Limb (tissue), 2 donors: ENCODE measurements at regions not wholly inside any gene's neighbourhood (a gene's known extent, or its start where the extent isn't known, plus 50 kb on each side); places are given as distances from the start of the nearest gene placed in this dataset.

Experiments
- DNase-seq, 2 donors: peaks; one replicate each; pipeline ENCODE4 v3.0.0-alpha.2; 2016; ENCODE audit errors: extremely low spot score in 2 of 2

DNA sequence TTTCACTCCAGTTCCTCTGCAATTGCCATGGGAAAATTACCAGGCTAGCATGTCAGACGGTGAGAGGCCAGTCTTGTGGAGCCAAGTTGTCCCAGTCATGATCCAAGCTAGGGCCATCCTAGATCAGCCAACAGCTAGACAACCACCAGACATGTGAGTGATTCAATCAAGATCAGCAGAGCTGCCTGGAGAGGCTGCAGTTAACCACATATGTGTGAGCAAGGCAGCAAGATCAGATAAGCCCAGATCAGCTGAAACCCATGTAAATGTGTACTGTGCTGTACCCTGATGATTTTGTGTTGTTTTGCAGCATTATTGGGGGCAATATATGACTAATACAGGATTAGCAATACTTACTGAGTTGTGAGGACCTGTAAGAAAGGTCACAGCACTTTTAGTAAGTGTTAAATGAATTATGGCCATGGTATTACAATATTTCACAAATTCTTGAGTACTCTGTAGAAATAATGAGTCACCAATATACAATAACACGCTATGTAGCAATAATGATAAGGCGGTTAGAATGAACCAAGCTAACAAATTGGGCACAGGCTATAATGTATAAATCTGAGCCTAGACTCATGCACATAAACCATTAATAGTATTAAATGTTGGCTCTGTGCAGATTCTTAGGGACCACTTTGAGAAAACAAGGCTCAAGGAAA is 91.4 kb downstream of the SUDS3 start:
- DNase-seq, result no peak

DNA sequence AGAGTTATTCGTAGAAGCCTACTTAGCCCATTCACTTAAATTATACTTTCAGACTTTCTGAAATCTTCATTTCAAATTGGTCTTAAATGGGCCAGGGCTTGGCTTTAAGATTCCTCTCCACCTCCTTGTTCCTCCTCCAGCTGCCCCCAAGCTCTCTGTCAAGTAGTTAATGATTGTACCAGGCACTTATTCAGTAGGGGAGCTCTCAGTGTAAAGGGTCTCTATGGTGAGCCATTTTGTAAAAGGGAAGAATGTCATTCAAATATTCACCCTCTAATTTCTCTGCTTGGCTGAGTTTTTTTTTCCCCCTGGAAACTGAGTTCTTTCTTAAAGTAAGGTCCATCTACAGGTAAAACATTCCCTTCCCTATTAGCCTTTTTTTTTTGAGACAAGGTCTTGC is 96.6 kb downstream of the SUDS3 start:
- no peak for DNase-seq

- DNase-seq, result no peak
Measured at GRCh38 chr12:118480235-118480634, 103.9 kb downstream of the SUDS3 start.

DNA sequence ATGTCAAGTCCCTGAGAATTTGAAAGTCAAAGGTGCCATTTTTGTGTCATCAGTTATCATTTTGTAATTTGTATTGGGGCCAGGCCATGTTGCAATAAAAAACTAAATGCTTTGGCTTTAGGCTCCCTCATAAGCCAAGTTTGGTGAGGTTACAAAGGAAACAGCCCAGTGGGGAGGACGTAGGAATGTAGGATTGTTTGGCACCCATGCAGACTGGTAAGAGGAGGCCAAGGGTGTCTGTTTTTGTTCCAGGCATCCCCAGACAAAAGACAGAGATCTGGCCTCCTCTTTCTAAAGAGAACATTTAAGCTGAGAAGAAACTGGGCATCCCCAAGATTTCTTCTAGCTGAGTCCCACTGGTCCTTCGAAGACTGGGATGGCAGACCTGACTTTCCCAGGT is 111.7 kb downstream of the SUDS3 start:
- DNase-seq, result no peak

- no peak for DNase-seq
Measured at GRCh38 chr12:118493962-118494361, 117.6 kb downstream of the SUDS3 start.

DNA sequence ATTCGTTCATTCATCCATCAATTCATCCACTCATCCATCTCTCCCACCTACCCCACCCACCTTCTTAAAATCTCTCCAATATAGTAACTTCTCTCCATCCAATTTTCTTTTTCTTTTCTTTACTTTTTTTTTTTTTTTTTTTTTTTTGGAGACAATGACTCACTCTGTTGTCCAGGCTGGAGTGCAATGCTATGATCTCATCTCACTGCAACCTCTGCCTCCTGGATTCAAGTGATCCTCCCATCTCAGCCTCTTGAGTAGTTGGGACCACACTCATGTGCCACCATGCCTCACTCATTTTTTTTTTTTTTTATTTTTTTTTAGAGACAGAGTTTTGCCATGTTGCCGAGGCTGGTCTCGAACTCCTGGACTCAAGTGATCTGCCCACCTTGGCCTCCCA is 118.4 kb downstream of the SUDS3 start:
- DNase-seq, result no peak

GRCh38 chr12:118495296-118495695 is 118.9 kb downstream of the SUDS3 start:
- DNase-seq, result no peak

DNA sequence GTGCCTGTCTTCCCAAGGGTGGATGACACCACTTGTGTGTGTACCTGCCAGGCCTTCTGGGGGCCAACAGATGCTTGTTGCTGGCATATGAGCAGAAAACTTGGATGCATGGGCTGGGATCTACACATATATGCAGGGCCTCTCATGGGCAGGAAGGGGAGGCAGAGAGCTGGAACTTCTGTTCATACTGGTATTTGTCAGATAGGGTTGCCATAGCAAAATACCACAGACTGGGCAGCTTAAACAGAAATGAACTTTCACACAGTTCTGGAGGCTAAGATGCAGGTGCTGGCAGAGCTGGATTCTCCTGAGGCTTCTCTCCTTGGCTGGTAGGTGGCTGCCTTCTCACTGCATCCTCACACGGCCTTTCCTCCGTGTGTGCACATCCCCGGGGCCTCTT is 121.8 kb downstream of the SUDS3 start:
- no peak for DNase-seq

- DNase-seq, result no peak
Measured at GRCh38 chr12:118500299-118500698, 123.9 kb downstream of the SUDS3 start.

DNA sequence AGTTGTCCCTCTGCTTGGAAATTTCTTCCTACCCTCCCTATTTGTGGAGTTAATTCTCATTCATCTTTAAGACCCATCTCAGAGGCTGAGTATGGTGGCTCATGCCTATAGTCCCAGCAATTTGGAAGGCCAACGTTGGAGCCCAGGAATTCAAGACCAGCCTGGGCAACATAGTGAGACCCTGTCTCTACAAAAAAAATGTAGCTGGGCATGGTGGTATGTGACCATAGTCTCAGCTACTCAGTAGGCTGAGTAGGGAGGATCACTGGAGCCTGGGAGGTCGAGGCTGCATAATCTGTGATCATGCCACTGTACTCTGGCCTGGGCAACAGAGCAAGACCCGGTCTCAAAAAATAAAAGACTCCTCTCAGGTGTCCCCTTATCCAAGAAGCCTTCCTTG is 125.1 kb downstream of the SUDS3 start:
- no peak for DNase-seq

GRCh38 chr12:118503476-118503875 is 127.1 kb downstream of the SUDS3 start:
- DNase-seq, result no peak

- no peak for DNase-seq
Measured at GRCh38 chr12:118512669-118513068, 136.3 kb downstream of the SUDS3 start.

DNA sequence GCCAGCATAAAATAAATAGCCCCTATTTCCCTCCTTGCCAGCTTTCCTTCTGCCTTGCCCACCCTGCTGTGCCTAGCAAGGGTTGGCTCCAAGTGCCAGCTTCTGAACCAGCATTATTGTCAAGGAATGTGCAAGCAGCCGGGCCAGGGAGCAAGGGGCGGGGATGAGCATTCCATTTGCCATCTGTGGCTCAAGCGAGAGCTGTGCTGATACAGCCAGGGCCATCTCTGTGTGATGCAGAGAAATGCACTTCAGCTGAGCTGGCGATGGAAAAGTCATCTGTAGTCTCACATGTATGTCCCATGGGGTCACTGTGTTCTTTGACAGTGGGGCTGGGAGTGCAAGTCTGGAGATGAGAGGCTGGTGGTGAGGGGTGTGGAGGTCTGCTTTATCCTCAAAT is 137.3 kb downstream of the SUDS3 start:
- no peak for DNase-seq

DNA sequence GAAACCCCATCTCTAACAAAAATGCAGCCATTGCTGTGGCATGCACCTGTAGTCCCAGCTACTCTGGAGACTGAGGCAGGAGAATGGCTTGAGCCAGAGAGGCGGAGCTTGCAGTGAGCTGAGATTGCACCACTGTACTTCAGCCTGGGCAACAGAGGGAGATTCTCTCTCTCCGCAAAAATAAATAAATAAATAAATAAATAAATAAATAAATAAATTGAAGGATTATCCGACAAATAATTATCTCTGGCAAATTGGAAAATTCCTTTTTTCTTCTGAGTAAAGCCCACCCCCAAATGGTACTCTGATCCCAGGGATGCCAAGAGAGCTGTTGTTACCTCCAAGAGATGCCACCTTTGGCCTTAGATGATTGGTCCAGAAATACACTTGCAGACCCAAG is 137.9 kb downstream of the SUDS3 start:
- no peak for DNase-seq

GRCh38 chr12:118520214-118521035 is 144.1 kb downstream of the SUDS3 start:
- no peak for DNase-seq

DNA sequence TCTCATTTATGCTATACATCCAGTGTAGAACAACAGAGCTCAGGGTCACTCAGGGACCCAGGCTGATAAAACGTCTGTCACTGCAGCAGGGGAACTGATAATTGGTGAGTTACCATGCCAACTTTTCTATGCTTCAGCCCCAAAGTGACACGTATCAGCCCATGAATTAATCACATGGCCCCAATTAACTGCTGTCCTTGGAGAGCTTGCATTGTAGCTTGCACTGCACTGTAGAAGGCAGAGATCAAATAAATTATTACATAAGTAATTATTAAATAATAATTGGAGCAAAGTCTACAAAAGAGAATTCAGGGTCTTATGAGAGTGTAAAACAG is 144.6 kb downstream of the SUDS3 start:
- no peak for DNase-seq

- no peak for DNase-seq
Measured at GRCh38 chr12:118524446-118524845, 148.1 kb downstream of the SUDS3 start.

GRCh38 chr12:118525216-118525615 is 148.9 kb downstream of the SUDS3 start:
- DNase-seq, result no peak

DNA sequence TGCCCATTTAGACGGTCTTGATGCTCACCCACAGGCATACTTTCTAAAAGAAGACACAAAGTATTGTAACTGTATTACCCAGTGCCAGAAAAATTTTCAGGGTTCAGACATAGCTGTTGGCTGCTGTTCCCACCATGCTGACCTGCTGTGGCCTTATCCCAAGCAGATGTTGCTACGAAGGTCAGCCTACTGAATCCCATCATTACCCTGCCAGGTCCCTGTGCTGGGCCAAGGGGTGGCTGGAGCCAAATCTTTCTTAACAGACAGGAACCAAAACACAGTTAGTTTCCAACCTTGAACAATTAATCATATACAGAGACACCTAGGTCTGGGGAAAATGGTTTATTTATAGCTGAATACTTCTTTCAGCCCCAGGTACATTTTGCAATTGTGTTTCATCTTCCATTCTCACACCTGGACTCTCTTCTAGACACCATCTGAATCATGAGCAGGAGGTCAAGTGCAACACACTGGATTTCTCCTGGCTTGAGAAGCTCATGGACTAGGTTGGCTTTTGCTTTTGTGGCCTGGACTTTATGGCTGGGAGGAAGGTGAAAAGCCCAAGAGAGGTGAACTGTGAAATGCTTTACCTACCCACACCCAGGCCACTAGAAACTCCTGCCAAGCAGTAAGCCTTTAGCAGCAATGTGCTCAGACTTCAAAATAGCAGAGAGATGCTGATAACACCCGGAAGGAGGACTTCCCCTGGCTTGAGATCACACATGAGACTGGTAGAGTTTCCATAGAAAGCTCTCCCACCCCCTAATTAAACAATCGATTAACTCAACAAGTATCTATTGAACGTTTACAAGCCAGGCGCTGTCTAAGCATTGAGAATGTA is 150.1 kb downstream of the SUDS3 start:
- no peak for DNase-seq

DNA sequence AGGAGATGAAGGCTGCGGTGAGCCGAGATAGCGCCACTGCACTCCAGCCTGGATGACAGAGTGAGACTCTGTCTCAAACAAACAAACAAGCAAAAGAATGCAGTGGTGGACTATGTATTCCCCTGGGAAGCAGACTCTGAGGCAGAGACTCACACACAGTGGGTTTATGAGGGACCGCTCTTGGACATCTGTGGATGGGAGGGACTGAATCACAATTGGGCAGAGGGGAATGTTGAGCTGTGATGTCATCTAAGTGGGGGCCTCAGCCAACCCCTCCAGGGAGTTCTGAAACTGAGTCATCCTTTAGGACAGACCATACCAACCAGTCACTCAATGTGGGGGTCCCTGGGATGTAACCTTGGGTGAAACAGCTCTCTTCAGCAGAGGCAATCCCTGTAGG is 151.0 kb downstream of the SUDS3 start:
- DNase-seq, result no peak

- DNase-seq, result no peak
Measured at GRCh38 chr12:118528625-118529024, 152.3 kb downstream of the SUDS3 start.

DNA sequence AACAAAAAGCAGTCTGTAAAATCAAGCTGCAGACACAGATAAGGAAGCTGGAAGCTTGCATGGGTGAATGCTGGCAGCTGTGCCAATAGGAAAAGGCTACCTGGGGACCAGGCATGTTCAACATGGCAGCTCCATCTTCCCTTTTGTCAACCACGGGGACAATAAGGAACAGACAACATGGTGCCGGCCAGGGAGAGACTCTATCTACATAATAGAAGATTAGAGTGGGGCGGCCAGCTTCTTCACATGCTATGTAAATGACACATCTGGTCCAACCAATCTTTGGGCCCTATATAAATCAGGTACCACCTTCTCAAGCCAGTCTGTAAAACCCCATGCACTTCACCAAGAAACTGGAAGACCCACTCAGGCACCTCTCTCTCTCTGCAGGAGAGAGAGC is 157.6 kb downstream of the SUDS3 start:
- no peak for DNase-seq
